ENCODE measurements at regions not wholly inside any gene's neighbourhood (a gene's known extent, or its start where the extent isn't known, plus 50 kb on each side); places are given as distances from the start of the nearest gene placed in this dataset.

DNA sequence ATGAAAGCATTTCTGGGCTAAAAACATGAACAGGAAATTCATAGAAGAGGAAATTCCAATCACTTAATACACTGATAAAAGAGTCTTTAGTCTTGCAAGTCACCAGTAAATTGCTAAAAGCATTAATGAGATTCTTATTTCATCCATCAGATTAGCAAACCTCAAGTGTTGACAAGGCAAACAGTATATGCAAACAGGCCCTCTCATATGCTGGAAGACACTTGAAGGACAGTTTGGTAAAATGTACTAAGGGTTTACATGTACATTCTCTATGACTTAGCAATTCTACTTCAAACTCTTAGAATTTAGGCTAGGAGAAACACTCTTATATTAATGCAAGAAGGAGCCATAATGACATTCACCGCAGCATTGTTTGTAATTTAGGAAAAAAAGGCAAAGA lies 586.1 kb upstream of the GBE1 start:
- no peak overlapping the region for H3K4me3 ChIP-seq (ENCODE audit: insufficient read depth in 1 of 2, low read depth in 1 of 2, low read length in 2 of 2)
- peaks cover 2% of the 10 kb centered on the region for H3K9me3 ChIP-seq (ENCODE audit: control insufficient read depth, low read length)
- H2BK15ac ChIP-seq (ENCODE audit: low read depth, poor library complexity, severe bottlenecking): no peak overlapping the region
- no peak overlapping the region for H2BK12ac ChIP-seq (ENCODE audit: low read length in 2 of 2)
- H3K4me1 ChIP-seq (ENCODE audit: control insufficient read depth, insufficient read depth, low read depth, low read length): no peaks in the 10 kb centered on the region
- no peak overlapping the region for H3K4me2 ChIP-seq (ENCODE audit: low read length, poor library complexity, severe bottlenecking)
- H3K18ac ChIP-seq (ENCODE audit: low read depth in 1 of 2, low read length in 2 of 2): no peak overlapping the region
- no peak overlapping the region for H3K4ac ChIP-seq (ENCODE audit: low read depth in 1 of 2, low read length in 2 of 2)
- no peak for DNase-seq
- H2BK5ac ChIP-seq (ENCODE audit: low read depth, low read length, poor library complexity, severe bottlenecking): no peak overlapping the region
- H2BK120ac ChIP-seq (ENCODE audit: low read depth, low read length): no peak overlapping the region
- H2AFZ ChIP-seq (ENCODE audit: low read depth, low read length): no peak overlapping the region
- no CpG with 5 or more reads among the region's 1 CpG for WGBS
- no peak overlapping the region for H3K9ac ChIP-seq (ENCODE audit: low read length)
- no peak overlapping the region for H4K91ac ChIP-seq (ENCODE audit: low read length)
- H3K27me3 ChIP-seq (ENCODE audit: control insufficient read depth in 1 of 2, insufficient read depth in 1 of 2, low read length in 2 of 2): no peaks in the 10 kb centered on the region
- no peak overlapping the region for H3K27ac ChIP-seq (ENCODE audit: low read length, poor library complexity, severe bottlenecking)
- H3K14ac ChIP-seq (ENCODE audit: low read length in 2 of 2): no peak overlapping the region
- H3K23ac ChIP-seq (ENCODE audit: low read length in 2 of 2): no peak overlapping the region
- H3K36me3 ChIP-seq (ENCODE audit: control insufficient read depth in 1 of 2, insufficient read depth in 2 of 2, low read depth in 1 of 2, low read length in 2 of 2): no peaks in the 10 kb centered on the region
- no peaks in the 10 kb centered on the region for H3K79me1 ChIP-seq (replicated peaks; ENCODE audit: low read length, poor library complexity, severe bottlenecking)
- H2AK5ac ChIP-seq (ENCODE audit: low read length, severe bottlenecking): no peak overlapping the region
- no peak overlapping the region for H4K8ac ChIP-seq (ENCODE audit: low read length)

GRCh38 chr3:82342521-82342920 lies 581.1 kb upstream of the GBE1 start:
- H3K36me3 ChIP-seq (ENCODE audit: control insufficient read depth in 1 of 2, insufficient read depth in 2 of 2, low read depth in 1 of 2, low read length in 2 of 2): no peaks in the 10 kb centered on the region
- no peak overlapping the region for H3K4me2 ChIP-seq (ENCODE audit: low read length, poor library complexity, severe bottlenecking)
- H3K18ac ChIP-seq (ENCODE audit: low read depth in 1 of 2, low read length in 2 of 2): no peak overlapping the region
- H2AFZ ChIP-seq (ENCODE audit: low read depth, low read length): no peak overlapping the region
- no peak overlapping the region for H3K14ac ChIP-seq (ENCODE audit: low read length in 2 of 2)
- H3K79me1 ChIP-seq (replicated peaks; ENCODE audit: low read length, poor library complexity, severe bottlenecking): no peaks in the 10 kb centered on the region
- H3K4me1 ChIP-seq (ENCODE audit: control insufficient read depth, insufficient read depth, low read depth, low read length): no peaks in the 10 kb centered on the region
- no peak overlapping the region for H3K9ac ChIP-seq (ENCODE audit: low read length)
- H3K9me3 ChIP-seq (ENCODE audit: control insufficient read depth, low read length): no peaks in the 10 kb centered on the region
- no peak overlapping the region for H4K91ac ChIP-seq (ENCODE audit: low read length)
- no peak overlapping the region for H2BK15ac ChIP-seq (ENCODE audit: low read depth, poor library complexity, severe bottlenecking)
- no peak overlapping the region for H2BK12ac ChIP-seq (ENCODE audit: low read length in 2 of 2)
- H3K4ac ChIP-seq (ENCODE audit: low read depth in 1 of 2, low read length in 2 of 2): no peak overlapping the region
- no peak for DNase-seq
- H2BK5ac ChIP-seq (ENCODE audit: low read depth, low read length, poor library complexity, severe bottlenecking): no peak overlapping the region
- no peak overlapping the region for H3K4me3 ChIP-seq (ENCODE audit: insufficient read depth in 1 of 2, low read depth in 1 of 2, low read length in 2 of 2)
- H2AK5ac ChIP-seq (ENCODE audit: low read length, severe bottlenecking): no peak overlapping the region
- H2BK120ac ChIP-seq (ENCODE audit: low read depth, low read length): no peak overlapping the region
- H4K8ac ChIP-seq (ENCODE audit: low read length): no peak overlapping the region
- H3K23ac ChIP-seq (ENCODE audit: low read length in 2 of 2): no peak overlapping the region
- H3K27ac ChIP-seq (ENCODE audit: low read length, poor library complexity, severe bottlenecking): no peak overlapping the region
- H3K27me3 ChIP-seq (ENCODE audit: control insufficient read depth in 1 of 2, insufficient read depth in 1 of 2, low read length in 2 of 2): no peaks in the 10 kb centered on the region
- WGBS: no CpG with 5 or more reads among the region's 3 CpGs

- no peak overlapping the region for H2AFZ ChIP-seq (ENCODE audit: low read depth, low read length)
- H3K9me3 ChIP-seq (ENCODE audit: control insufficient read depth, low read length): peaks cover 4% of the 10 kb centered on the region
- H3K4me1 ChIP-seq (ENCODE audit: control insufficient read depth, insufficient read depth, low read depth, low read length): no peaks in the 10 kb centered on the region
- H3K4ac ChIP-seq (ENCODE audit: low read depth in 1 of 2, low read length in 2 of 2): no peak overlapping the region
- no CpG with 5 or more reads among the region's 2 CpGs for WGBS
- no peak overlapping the region for H2BK5ac ChIP-seq (ENCODE audit: low read depth, low read length, poor library complexity, severe bottlenecking)
- H4K91ac ChIP-seq (ENCODE audit: low read length): no peak overlapping the region
- no peak overlapping the region for H2BK15ac ChIP-seq (ENCODE audit: low read depth, poor library complexity, severe bottlenecking)
- no peak overlapping the region for H3K18ac ChIP-seq (ENCODE audit: low read depth in 1 of 2, low read length in 2 of 2)
- no peak overlapping the region for H2AK5ac ChIP-seq (ENCODE audit: low read length, severe bottlenecking)
- no peak overlapping the region for H3K4me2 ChIP-seq (ENCODE audit: low read length, poor library complexity, severe bottlenecking)
- H2BK12ac ChIP-seq (ENCODE audit: low read length in 2 of 2): no peak overlapping the region
- no peak for DNase-seq
- no peak overlapping the region for H3K27ac ChIP-seq (ENCODE audit: low read length, poor library complexity, severe bottlenecking)
- no peak overlapping the region for H3K23ac ChIP-seq (ENCODE audit: low read length in 2 of 2)
- H3K27me3 ChIP-seq (ENCODE audit: control insufficient read depth in 1 of 2, insufficient read depth in 1 of 2, low read length in 2 of 2): no peaks in the 10 kb centered on the region
- no peak overlapping the region for H3K14ac ChIP-seq (ENCODE audit: low read length in 2 of 2)
- no peak overlapping the region for H3K4me3 ChIP-seq (ENCODE audit: insufficient read depth in 1 of 2, low read depth in 1 of 2, low read length in 2 of 2)
- H2BK120ac ChIP-seq (ENCODE audit: low read depth, low read length): no peak overlapping the region
- no peak overlapping the region for H4K8ac ChIP-seq (ENCODE audit: low read length)
- H3K9ac ChIP-seq (ENCODE audit: low read length): no peak overlapping the region
- H3K79me1 ChIP-seq (replicated peaks; ENCODE audit: low read length, poor library complexity, severe bottlenecking): no peaks in the 10 kb centered on the region
- H3K36me3 ChIP-seq (ENCODE audit: control insufficient read depth in 1 of 2, insufficient read depth in 2 of 2, low read depth in 1 of 2, low read length in 2 of 2): no peaks in the 10 kb centered on the region
Measured at GRCh38 chr3:82329300-82329699, 567.9 kb upstream of the GBE1 start.

GRCh38 chr3:82311901-82312300 lies 550.5 kb upstream of the GBE1 start:
- Histone ChIP-seq H3K9me3 (ENCODE audit: control insufficient read depth, low read length) (no peaks in the 10 kb centered on the region), H3K79me1 (replicated peaks; ENCODE audit: low read length, poor library complexity, severe bottlenecking) (no peaks in the 10 kb centered on the region), H3K23ac (ENCODE audit: low read length in 2 of 2) (no peak overlapping the region), H2AFZ (ENCODE audit: low read depth, low read length) (no peak overlapping the region), H2BK120ac (ENCODE audit: low read depth, low read length) (no peak overlapping the region), H3K36me3 (ENCODE audit: control insufficient read depth in 1 of 2, insufficient read depth in 2 of 2, low read depth in 1 of 2, low read length in 2 of 2) (no peaks in the 10 kb centered on the region), H3K14ac (ENCODE audit: low read length in 2 of 2) (no peak overlapping the region), H4K91ac (ENCODE audit: low read length) (no peak overlapping the region), H3K27me3 (ENCODE audit: control insufficient read depth in 1 of 2, insufficient read depth in 1 of 2, low read length in 2 of 2) (no peaks in the 10 kb centered on the region), H2BK15ac (ENCODE audit: low read depth, poor library complexity, severe bottlenecking) (no peak overlapping the region), H3K18ac (ENCODE audit: low read depth in 1 of 2, low read length in 2 of 2) (no peak overlapping the region), H4K8ac (ENCODE audit: low read length) (no peak overlapping the region), H3K4me2 (ENCODE audit: low read length, poor library complexity, severe bottlenecking) (no peak overlapping the region), H3K4me3 (ENCODE audit: insufficient read depth in 1 of 2, low read depth in 1 of 2, low read length in 2 of 2) (no peak overlapping the region), H3K4me1 (ENCODE audit: control insufficient read depth, insufficient read depth, low read depth, low read length) (no peaks in the 10 kb centered on the region), H2AK5ac (ENCODE audit: low read length, severe bottlenecking) (no peak overlapping the region), H2BK12ac (ENCODE audit: low read length in 2 of 2) (no peak overlapping the region), H3K4ac (ENCODE audit: low read depth in 1 of 2, low read length in 2 of 2) (no peak overlapping the region), H3K27ac (ENCODE audit: low read length, poor library complexity, severe bottlenecking) (no peak overlapping the region), H3K9ac (ENCODE audit: low read length) (no peak overlapping the region), H2BK5ac (ENCODE audit: low read depth, low read length, poor library complexity, severe bottlenecking) (no peak overlapping the region)
- DNase-seq: no peak
- WGBS: no CpG with 5 or more reads among the region's 1 CpG

All from mesenchymal stem cell (in vitro differentiated cells and primary cell).